ENCODE measurements at regions not wholly inside any gene's neighbourhood (a gene's known extent, or its start where the extent isn't known, plus 50 kb on each side); places are given as distances from the start of the nearest gene placed in this dataset.

GRCh38 chr2:194319222-194319992, 1337.6 kb upstream of the SLC39A10 start:
- H3K9me3 ChIP-seq (ENCODE audit: severe bottlenecking) = no peaks in the 10 kb centered on the region
- no peaks in the 10 kb centered on the region for H3K36me3 ChIP-seq
- peak; percentile 35; the same call in 1 of the 2 replicates for TF ChIP-seq CTCF (IDR thresholded peaks at IDR 0.05; ENCODE audit: low read depth, low read length)
- H3K4me3 ChIP-seq (ENCODE audit: low read depth, low read length) = no peak overlapping the region
- H3K27ac ChIP-seq = no peak overlapping the region
- no peak for DNase-seq
- H3K27me3 ChIP-seq (ENCODE audit: insufficient read depth, low read depth, severe bottlenecking) = no peaks in the 10 kb centered on the region

GRCh38 chr2:194314042-194314441, 1343.0 kb upstream of the SLC39A10 start:
- Histone ChIP-seq H3K4me3 (ENCODE audit: low read depth, low read length) (no peak overlapping the region), H3K27ac (no peak overlapping the region), H3K36me3 (no peaks in the 10 kb centered on the region), H3K27me3 (ENCODE audit: insufficient read depth, low read depth, severe bottlenecking) (no peaks in the 10 kb centered on the region), H3K9me3 (ENCODE audit: severe bottlenecking) (no peaks in the 10 kb centered on the region)
- DNase-seq = no peak
- no peak for TF ChIP-seq CTCF (IDR thresholded peaks at IDR 0.05; ENCODE audit: low read depth, low read length)

DNA sequence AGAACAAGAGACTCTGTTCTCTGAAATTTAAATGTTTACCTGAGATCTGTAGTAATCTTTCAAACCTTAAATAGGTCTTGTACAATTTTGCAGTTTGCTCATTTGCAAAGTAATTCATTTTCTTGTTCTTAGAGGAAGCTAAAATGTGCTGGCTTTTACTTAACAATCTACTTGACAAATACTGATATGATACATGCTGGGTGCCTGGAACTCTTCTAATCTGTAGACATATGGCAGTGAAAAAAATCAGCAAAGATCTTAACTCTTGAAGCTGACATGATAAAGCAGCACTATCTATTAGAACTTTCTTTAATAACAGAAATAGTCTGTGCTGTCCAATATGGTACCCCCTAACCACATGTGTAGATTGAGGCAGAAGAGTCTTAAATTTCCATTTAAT, 1352.8 kb upstream of the SLC39A10 start:
- H3K36me3 ChIP-seq = no peaks in the 10 kb centered on the region
- H3K9me3 ChIP-seq (ENCODE audit: severe bottlenecking) = no peaks in the 10 kb centered on the region
- H3K4me3 ChIP-seq (ENCODE audit: low read depth, low read length) = no peak overlapping the region
- TF ChIP-seq CTCF (IDR thresholded peaks at IDR 0.05; ENCODE audit: low read depth, low read length) = no peak
- no peak overlapping the region for H3K27ac ChIP-seq
- no peaks in the 10 kb centered on the region for H3K27me3 ChIP-seq (ENCODE audit: insufficient read depth, low read depth, severe bottlenecking)
- no peak for DNase-seq

DNA sequence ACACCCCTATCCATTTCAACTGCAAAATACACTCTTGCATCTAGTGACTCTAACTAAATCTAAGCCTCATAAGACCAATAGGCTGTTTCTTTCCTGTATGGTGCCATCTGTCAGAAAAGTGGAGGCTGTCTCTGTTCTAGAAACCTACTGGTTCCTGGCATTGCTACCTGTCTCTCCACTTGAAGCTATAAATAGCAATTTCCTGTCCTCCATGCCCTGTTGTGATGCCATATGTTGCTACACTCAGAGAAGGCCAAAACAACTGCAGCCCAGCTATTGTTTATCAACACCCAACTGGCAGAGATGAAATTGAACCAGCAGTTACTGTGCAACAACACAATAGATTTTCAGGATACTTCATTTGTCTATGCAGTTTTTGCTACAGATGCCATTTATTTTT, 1355.1 kb upstream of the SLC39A10 start:
- Histone ChIP-seq H3K27ac (no peak overlapping the region), H3K36me3 (no peaks in the 10 kb centered on the region), H3K4me3 (ENCODE audit: low read depth, low read length) (no peak overlapping the region), H3K9me3 (ENCODE audit: severe bottlenecking) (no peaks in the 10 kb centered on the region), H3K27me3 (ENCODE audit: insufficient read depth, low read depth, severe bottlenecking) (no peaks in the 10 kb centered on the region)
- TF ChIP-seq CTCF (IDR thresholded peaks at IDR 0.05; ENCODE audit: low read depth, low read length) = no peak
- DNase-seq = no peak

DNA sequence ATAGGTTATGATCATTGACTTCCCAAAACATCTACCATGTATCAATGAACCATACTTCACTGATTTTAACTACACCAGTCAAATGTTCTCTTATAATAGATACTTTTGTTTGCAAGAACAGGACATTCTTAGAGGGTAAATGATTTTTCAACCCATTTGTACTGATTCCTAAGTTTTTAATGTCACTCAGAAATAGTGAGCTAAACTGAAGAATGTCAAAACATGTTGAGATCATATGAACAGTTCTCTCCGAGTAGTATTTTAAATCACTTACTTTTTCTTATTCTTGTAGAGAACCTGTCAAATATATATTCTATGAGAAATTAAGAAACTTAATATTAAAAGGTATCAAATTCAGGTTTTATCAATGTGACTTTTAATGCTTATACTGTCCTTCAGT, 1362.9 kb upstream of the SLC39A10 start:
- no peaks in the 10 kb centered on the region for H3K36me3 ChIP-seq
- H3K4me3 ChIP-seq (ENCODE audit: low read depth, low read length) = no peak overlapping the region
- DNase-seq = no peak
- no peaks in the 10 kb centered on the region for H3K9me3 ChIP-seq (ENCODE audit: severe bottlenecking)
- no peak for TF ChIP-seq CTCF (IDR thresholded peaks at IDR 0.05; ENCODE audit: low read depth, low read length)
- no peaks in the 10 kb centered on the region for H3K27me3 ChIP-seq (ENCODE audit: insufficient read depth, low read depth, severe bottlenecking)
- no peak overlapping the region for H3K27ac ChIP-seq

GRCh38 chr2:194291104-194291503, 1365.9 kb upstream of the SLC39A10 start:
- Histone ChIP-seq H3K36me3 (no peaks in the 10 kb centered on the region), H3K9me3 (ENCODE audit: severe bottlenecking) (no peaks in the 10 kb centered on the region), H3K27ac (no peak overlapping the region), H3K27me3 (ENCODE audit: insufficient read depth, low read depth, severe bottlenecking) (no peaks in the 10 kb centered on the region), H3K4me3 (ENCODE audit: low read depth, low read length) (no peak overlapping the region)
- DNase-seq = no peak
- no peak for TF ChIP-seq CTCF (IDR thresholded peaks at IDR 0.05; ENCODE audit: low read depth, low read length)

Data from WERI-Rb-1 (cell line).